GM18909 (cell line): ENCODE measurements at regions not wholly inside any gene's neighbourhood (a gene's known extent, or its start where the extent isn't known, plus 50 kb on each side); places are given as distances from the start of the nearest gene placed in this dataset.
"Not testable (repeated sequence)": the region's sequence is repeated elsewhere in the genome, so short reads cannot be mapped to it uniquely, and the experiment has no call there.

Experiments used
- ATAC-seq: cut with Tn5 transposase; IDR thresholded peaks from one replicate; pipeline ENCODE4 v1.9.1; 2021; ENCODE audit warnings: mild to moderate bottlenecking; ENCODE audit not compliant: unreplicated experiment, poor library complexity

DNA sequence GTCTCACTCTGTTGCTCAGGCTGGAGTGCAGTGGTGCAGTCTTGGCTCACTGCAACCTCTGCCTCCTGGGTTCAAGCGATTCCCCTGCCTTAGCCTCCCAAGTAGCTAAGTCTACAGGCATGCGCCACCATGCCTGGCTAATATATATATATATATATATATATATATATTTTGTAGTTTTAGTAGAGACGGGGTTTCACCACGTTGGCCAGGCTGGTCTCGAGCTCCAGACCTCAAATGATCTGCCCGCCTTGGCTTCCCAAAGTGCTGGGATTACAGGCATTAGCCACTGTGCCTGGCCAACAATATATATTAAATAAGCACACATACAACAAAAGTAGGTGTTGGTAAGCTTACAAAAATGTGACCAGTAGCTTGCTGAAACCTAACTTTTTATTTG lies 1364.3 kb downstream of the CDH12 start:
- ATAC-seq = not testable (repeated sequence)

DNA sequence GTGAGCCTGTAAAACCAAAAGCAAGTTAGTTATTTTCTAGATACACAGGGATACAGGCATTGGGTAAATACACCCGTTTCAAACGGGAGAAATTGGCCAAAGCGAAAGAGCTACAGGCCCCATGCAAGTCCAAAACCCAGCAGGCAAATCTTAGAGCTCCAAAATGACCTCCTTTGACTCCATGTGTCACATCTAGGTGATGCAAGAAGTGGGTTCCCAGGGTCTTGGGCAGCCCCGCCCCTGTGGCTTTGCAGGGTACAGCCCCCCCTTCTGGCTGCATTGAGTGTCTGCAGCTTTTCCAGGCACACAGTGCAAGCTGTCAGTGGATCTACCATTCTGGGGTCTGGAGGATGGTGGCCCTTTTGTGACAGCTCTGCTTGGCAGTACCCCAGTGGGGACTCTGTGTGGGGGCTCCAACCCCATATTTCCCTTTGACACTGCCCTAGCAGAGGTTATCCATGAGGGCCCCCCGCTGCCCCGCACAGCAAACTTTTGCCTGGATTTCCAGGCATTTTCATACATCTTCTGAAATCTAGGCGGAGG lies 1367.6 kb downstream of the CDH12 start:
- not testable (repeated sequence) for ATAC-seq

DNA sequence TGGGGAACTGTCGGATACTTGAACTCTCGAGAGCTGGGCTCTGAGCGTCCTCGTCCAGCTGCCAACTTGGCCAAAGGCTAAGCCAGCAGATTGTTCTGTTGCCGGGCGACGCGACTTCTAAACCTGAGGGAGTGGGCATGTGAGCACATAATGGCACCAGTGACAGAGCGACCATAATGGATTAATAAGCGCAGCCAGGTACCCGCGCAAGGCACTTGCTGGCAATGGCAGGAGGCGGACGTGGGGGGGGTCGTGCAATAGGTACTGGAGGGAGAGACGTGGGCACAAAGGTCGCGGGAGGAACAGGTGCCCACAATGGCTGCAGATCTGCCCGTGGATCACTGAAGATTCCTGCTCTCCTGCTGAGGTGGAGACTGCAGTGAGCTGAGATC lies 1368.7 kb downstream of the CDH12 start:
- not testable (repeated sequence) for ATAC-seq

DNA sequence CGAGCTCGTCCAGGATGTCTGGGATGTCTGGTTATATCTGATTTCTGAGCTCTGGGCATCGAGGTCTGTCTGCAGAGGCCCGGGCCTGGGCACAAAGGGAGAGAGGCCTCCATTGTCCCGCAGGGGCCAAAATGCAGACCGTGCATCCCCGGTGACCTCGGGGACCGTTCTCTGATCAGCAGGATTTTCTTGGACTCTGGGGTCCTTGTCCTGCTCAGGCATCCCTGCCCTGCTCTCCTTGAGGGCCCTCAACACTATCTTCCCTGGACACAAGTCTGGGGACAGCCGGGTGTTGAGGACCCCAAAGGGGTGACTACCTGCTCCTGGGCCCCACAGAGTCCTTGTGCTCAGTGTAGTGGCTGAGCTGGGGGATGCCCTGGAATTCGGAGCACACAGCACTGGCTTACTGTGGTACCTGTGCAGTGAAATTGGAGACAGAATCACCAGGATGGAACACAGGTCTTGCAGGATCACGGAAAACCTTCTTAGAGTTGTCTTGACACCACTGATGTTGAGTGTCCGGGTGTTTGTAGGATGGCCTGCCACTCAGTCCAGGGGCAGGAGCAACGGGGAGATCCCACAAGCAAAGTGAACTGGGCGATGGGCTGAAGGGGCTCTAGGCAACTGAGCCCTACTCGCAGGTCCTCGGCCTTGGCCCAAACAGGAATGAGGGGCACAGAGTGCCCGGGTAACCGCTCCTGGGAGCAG lies 1369.2 kb downstream of the CDH12 start:
- ATAC-seq = not testable (repeated sequence)

DNA sequence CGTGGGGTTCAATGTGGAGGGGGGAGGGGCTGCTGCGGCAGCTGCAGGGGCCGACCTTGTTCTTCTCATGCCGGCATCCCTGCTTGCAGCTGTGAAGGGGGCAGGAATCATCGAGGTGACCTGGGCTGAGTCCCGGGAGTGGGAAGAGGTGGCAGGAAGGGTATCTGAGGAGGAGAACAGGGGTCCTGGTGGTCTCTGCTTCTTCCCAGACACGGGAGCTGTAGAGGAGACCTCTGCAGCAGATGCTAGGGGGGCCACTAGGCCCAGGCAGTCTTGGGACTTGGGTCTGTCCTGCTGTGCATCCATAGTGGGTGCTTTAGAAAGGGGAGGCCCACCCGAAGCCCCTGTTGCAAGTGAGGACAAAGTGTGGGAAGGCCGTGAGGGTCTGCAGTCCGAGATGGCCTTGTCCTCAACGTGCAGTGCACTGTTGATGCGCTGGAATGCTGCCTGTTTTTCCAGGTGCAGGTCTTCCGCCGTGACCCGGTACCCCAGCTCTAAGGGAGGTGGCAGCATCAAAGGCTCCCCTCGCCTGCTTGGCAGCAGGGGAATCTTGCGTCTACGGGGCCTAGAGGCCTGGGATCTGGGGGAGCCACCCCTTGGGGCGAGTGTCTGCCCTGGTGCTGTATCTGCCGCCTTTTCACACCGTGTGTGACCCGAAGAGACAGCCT lies 1370.0 kb downstream of the CDH12 start:
- not testable (repeated sequence) for ATAC-seq

DNA sequence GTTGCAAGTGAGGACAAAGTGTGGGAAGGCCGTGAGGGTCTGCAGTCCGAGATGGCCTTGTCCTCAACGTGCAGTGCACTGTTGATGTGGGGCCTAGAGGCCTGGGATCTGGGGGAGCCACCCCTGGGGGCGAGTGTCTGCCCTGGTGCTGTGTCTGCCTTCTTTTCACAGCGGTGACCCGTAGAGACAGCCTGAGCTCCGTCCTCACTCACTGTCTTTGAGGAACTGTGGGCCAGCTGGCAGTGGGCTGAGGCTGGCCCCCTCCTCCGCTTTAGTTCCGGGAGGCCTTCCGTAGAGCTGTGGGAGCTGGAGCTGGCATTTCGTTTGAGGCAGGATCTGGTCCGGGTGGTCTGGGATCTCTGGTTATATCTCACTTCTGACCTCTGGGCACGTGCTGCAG lies 1370.6 kb downstream of the CDH12 start:
- not testable (repeated sequence) for ATAC-seq

DNA sequence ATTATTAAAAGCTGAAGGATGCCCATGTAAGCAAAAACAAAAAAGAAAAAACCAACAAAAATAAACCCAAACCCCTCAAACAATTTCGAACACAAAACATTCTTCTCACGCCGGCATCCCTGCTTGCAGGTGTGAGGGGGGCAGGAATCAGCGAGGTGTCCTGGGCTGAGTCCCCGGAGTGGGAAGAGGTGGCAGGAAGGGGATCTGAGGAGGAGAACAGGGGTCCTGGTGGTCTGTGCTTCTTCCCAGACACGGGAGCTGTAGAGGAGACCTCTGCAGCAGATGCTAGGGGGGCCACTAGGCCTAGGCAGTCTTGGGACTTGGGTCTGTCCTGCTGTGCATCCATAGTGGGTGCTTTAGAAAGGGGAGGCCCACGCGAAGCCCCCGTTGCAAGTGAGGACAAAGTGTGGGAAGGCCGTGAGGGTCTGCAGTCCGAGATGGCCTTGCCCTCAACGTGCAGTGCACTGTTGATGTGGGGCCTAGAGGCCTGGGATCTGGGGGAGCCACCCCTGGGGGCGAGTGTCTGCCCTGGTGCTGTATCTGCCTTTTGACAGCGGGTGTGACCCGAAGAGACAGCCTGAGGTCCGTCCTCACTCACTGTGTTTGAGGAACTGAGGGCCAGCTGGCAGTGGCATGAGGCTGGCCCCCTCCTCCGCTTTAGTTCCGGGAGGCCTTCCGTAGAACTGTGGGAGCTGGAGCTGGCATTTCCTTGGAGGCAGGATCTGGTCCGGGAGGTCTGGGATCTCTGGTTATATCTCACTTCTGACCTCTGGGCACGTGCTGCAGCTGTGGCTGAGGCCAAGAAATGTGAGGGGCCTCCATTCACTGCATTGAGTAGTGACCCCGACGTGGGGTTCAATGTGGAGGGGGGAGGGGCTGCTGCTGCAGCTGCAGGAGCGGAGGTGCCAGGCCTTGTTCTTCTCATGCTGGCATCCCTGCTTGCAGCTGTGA lies 1371.5 kb downstream of the CDH12 start:
- not testable (repeated sequence) for ATAC-seq

DNA sequence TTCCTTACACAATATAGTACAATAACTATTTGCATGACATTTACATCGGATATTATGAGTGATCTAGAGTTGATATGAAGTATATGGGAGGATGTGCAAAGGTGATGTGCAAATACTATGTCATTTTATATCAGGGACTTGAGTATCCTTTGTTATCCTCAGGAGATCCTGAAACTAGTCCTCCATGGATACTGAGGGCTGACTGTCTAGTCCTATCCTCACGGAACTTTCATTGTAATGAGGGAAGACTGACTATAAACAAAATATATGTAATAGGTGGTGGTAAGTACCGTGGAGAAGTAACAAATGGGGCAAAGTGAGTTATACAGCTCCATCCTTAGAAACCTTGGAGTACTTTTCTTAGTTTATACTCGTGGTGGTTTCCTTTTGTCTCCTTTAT lies 1373.1 kb downstream of the CDH12 start:
- ATAC-seq = not testable (repeated sequence)

DNA sequence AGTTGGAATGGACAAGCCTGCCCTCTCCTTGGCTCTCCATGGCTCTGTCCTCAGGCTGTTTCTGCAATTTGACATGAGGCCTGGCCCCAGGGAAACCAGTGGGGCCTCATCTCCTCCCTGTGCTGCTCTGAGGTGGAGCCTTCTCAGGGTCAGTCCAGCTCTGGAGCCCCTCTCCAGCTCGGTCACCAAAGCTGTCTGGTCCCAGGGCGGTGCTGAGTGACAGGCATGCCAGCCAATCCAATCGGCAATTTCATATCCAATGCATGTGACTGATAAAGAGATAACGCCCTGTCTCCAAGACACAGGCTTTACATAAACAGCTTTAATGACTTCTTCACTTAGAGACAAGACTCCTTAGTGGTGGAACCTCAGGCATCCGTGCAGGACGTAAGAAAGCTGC lies 1379.2 kb downstream of the CDH12 start:
- ATAC-seq = not testable (repeated sequence)

DNA sequence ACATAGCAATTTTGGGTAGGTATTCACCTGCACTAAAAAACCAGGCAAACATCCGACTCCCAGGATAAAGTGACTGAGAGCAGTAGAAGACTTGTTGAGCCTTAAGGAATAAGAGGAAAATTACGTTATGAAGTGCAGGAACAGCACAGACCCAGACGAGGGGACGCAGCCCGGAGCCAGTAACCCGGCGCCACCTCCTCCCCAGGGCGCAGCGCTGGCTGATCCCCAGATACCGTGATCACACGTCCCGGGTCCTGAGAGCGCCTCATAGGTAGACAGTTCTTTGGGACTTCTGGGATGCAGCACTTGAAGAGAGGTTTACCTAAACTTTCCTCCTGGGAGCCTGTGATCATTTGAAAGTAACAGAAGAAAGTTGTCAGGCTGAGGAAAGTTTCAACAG lies 1379.7 kb downstream of the CDH12 start:
- not testable (repeated sequence) for ATAC-seq

DNA sequence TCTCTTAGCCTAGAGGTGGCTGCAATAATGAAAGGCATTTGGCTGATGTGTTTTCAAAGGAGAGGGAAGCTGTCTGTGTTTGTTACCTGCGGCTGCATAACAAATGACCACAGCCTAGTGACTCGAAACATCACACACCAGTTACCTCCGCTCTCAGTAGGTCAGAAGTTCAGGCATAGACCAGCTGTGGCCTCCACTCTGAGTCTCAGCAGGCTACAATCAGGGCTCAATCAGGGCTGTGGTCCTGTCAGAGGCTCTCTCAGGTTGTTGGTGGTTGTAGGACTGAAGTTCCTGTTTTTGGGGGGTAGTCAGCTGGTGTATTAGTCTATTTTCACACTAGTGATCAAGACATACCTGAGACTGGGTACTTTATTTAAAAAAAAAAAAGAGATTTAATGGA lies 1381.5 kb downstream of the CDH12 start:
- ATAC-seq = not testable (repeated sequence)

DNA sequence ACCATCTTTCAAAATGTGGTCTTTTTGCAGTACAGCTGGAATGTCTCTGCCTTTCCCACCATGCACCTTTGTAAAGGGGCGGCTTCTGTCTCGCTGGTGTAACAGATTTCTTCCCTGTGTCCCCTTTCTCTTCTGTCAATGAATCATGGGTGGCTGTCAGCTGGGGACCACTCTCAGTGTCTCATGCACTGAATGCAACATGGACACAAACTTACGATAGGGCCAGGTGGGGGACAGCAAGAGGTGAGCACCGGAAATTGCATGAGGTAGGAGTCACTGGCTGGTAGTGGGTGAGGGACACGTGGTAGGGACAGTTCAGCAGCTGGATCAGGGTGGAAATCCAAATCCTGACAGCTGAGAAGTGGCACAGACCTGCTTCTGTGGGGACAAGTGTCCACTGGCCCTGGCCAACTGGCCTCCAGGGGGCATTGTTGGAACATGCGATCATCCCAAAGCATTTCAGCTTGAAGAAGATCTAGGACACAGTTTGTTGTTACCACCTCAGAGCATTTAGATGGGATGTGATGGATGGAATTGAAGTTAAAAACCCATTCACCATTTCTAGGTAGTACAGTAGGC lies 1383.5 kb downstream of the CDH12 start:
- ATAC-seq = not testable (repeated sequence)

DNA sequence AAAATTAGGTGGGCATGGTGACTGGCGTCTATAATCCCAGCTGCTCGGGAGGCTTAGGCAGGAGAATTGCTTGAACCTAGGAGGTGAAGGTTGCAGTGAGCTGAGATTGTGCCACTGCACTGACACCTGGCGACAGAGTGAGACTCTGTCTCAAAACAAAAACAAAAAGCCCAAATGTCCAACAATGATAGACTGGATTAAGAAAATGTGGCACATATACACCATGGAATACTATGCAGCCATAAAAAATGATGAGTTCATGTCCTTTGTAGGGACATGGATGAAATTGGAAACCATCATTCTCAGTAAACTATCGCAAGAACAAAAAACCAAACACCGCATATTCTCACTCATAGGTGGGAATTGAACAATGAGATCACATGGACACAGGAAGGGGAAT lies 1385.6 kb downstream of the CDH12 start:
- ATAC-seq = not testable (repeated sequence)

DNA sequence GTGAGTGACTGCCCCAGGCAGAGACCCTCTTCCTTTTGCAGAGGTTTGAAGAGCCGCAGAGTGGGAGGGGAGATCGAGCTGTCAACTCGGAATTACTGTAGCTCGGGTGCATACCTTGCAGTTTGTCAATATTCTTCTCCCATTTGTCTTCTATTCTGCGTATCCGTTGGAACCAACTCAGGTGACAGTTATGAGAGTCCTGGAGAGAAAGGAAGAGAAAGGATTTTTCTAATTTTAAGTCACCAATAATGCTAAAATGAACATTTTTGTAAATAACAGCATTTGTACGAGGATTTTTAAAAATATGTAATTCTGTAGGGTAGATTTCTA lies 1393.4 kb downstream of the CDH12 start:
- ATAC-seq = not testable (repeated sequence)

DNA sequence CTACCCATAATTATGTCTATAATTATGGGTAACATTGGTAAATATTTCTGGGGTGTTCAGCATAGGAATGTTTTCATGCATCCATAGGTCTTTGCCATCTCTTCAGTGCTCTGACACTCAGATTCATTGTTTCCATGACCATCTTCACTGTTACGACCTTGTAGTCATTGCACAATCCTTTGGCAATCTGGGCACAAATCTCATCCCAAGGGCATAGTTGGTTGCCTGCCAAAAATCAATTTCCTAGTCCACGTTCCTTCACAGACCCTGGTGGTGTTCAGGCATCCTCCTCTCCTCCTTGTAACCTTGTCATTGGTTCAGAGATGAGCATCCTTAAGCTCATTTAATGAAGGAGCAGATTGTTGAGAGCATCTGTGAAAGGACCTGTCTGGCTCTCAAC lies 1400.7 kb downstream of the CDH12 start:
- no peak for ATAC-seq

DNA sequence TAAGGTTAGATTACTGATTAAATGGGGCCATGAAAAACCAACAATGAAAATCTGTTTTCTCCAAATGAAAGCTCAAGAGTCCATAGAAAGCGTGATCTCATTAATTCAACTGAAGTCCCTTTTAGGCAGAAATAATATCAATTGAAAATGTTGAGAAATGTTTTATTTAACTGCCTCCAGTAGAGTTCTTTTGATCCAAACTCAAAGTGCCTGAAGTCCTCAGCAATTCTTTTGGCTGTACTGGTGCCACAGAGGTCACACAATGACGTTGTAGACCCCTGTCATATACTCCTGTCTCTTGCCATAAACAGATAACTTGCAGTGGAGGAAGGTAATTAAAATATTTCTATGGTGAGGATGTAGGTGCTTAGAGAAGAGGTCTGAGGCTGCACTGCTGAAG lies 1420.5 kb downstream of the CDH12 start:
- ATAC-seq = no peak

DNA sequence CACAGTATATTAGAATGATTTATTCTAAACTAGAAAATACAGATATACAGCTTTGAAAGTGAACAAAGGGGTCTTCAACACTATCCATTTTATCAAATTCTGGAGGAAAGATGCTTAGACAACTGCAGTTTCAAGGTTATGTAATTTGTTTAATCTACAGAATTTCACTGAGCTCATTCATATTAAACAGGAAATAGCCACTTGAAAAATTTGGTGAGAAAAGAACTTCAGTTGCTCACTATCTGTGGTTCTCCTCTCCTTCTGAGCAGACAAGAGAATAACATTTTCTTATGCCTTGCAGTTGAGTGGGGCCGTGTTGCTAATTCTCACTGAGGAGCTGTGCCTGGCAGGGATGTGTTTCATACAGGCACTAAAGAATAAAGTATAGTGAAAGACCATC lies 1428.2 kb downstream of the CDH12 start:
- no peak for ATAC-seq

DNA sequence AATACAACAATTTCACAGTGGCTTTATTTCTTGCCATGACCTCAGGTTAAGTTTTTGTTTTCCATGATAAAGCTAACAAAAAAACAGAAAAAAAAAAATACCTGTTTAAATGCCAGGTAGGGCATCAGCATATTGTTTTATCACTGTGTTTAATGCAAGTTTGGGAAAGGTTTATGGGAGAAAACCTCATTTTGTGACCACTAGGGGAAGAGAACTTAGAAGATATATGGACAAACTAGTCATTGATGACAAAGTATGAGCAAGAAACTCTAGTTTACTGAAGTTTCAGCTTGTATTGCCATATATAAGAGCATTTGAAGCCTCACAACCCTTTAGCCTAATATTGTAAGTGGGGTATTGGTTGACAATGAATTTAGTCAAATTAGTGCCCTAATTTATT lies 1431.4 kb upstream of the CDH18 start:
- ATAC-seq = no peak

DNA sequence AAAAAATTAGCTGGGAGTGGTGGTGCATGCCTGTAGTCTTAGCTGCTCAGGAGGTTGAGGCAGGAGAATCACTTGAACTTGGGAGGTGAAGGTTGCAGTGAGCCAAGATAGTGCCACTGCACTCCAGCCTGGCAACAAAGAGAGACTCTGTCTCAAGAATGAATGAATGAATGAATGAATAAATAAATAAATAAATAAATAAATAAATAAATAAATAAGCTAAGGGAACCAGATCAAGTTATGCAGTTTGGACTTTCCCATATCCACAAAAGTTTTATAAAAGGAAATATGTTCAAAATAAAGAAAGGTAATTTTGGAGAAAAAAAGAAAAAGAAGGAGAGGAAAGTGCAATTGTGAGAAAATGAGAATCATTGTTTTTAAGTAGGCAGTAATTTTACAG lies 1414.1 kb upstream of the CDH18 start:
- not testable (repeated sequence) for ATAC-seq

DNA sequence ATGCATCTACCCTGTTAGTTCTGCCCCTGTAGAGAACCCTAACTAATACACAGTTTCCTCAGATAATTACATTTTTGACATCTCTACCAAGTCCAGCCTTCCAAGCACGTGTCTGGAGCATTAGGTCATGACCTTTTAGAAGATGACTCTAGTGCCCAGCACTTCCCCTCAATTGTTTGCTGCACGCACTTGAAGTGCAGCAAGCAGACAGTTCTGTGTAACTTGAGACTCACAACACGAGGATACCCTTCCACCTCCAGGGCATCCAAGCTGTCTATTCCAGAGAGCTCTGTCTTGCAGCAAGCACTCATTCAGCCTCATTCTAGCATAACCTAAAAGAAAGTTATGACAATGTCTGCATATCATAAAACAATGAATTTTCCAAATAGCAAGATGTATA lies 1410.5 kb upstream of the CDH18 start:
- no peak for ATAC-seq
